Left lung (tissue), 4 donors: ENCODE measurements at regions not wholly inside any gene's neighbourhood (a gene's known extent, or its start where the extent isn't known, plus 50 kb on each side); places are given as distances from the start of the nearest gene placed in this dataset.
A peak's percentile ranks its signal among the peaks of the same experiment; 100 is the strongest.

Source experiments
- ATAC-seq: fragments of 200-7000 bp; cut with Tn5 transposase; one replicate; pipeline ENCODE4 v1.9.1; 2020; ENCODE audit warnings: moderate library complexity
- DNase-seq, 4 donors: peaks; one replicate each; pipeline ENCODE4 v3.0.0-alpha.2; 2013 to 2020
- H3K27ac ChIP-seq, 2 donors: fragments of 200-600 bp; sonication (generic) in 1 of 2; one replicate each; pipeline versions ENCODE4 v1.5.0 to v1.8.0; 2020 to 2021
- H3K27me3 ChIP-seq, 2 donors: fragments of 200-600 bp; sonication (generic) in 1 of 2; one replicate each; pipeline versions ENCODE4 v1.5.0 to v1.8.0; 2020 to 2021
- H3K36me3 ChIP-seq, 2 donors: fragments of 200-600 bp; sonication (generic) in 1 of 2; one replicate each; pipeline versions ENCODE4 v1.5.0 to v1.8.0; 2020 to 2021
- H3K4me1 ChIP-seq, 2 donors: fragments of 200-600 bp; one replicate each; pipeline ENCODE4 v1.8.0; 2021
- H3K4me3 ChIP-seq, 2 donors: fragments of 200-600 bp; sonication (generic) in 1 of 2; one replicate each; pipeline versions ENCODE4 v1.5.0 to v1.8.0; 2020 to 2021; ENCODE audit warnings: mild to moderate bottlenecking in 1 of 2
- H3K9me3 ChIP-seq, 2 donors: fragments of 200-600 bp; sonication (generic) in 1 of 2; one replicate each; pipeline versions ENCODE4 v1.5.0 to v1.8.0; 2020 to 2021
- CTCF ChIP-seq, 2 donors: fragments of 200-600 bp; sonication (generic) in 1 of 2; IDR thresholded peaks; one replicate each; pipeline versions ENCODE4 v1.5.0 to v1.8.0; 2021; ENCODE audit warnings: antibody characterized with exemption in 2 of 2
- intact Hi-C, 2 donors: fragments of 100-400 bp; cut with DNase I; formaldehyde crosslinking; loops; one replicate each; pipeline versions ENCODE4 v1.11.2 to v1.14.2; 2022
- donor health status: DM: no; HTN: yes; CAD: no.
- donor health status: DM: no; HTN: no; CAD: no.

GRCh38 chr2:187150670-187151069, 297.4 kb downstream of the CALCRL start:
- no peak for TF ChIP-seq CTCF (IDR thresholded peaks at IDR 0.05)
- DNase-seq (no peak), ATAC-seq (no peak)
- no peaks in the 10 kb centered on the region for H3K4me1 ChIP-seq
- H3K9me3 ChIP-seq, result peaks cover 0 to 16% of the 10 kb centered on the region in 2 donors
- intact Hi-C loops, result no loop called here
- no peaks in the 10 kb centered on the region for H3K27me3 ChIP-seq
- no peaks in the 10 kb centered on the region for H3K36me3 ChIP-seq
- H3K27ac ChIP-seq, result no peak overlapping the region
- H3K4me3 ChIP-seq, result no peak overlapping the region

- no peaks in the 10 kb centered on the region for H3K36me3 ChIP-seq
- no peak overlapping the region for H3K4me3 ChIP-seq
- H3K27ac ChIP-seq, result no peak overlapping the region
- no peaks in the 10 kb centered on the region for H3K27me3 ChIP-seq
- no peaks in the 10 kb centered on the region for H3K4me1 ChIP-seq
- intact Hi-C loops, result no loop called here
- DNase-seq (no peak), ATAC-seq (no peak)
- peaks cover 0 to 16% of the 10 kb centered on the region in 2 donors for H3K9me3 ChIP-seq
- no peak for TF ChIP-seq CTCF (IDR thresholded peaks at IDR 0.05)
These were observed 299.2 kb upstream of the ZSWIM2 start for GRCh38 chr2:187148059-187148714.

GRCh38 chr2:187143537-187143936, 294.6 kb upstream of the ZSWIM2 start:
- Histone ChIP-seq H3K9me3 (peaks cover 0 to 16% of the 10 kb centered on the region in 2 donors), H3K4me3 (no peak overlapping the region), H3K27me3 (no peaks in the 10 kb centered on the region), H3K36me3 (no peaks in the 10 kb centered on the region), H3K27ac (no peak overlapping the region), H3K4me1 (no peaks in the 10 kb centered on the region)
- no peak for ATAC-seq
- no peak for DNase-seq
- no peak for TF ChIP-seq CTCF (IDR thresholded peaks at IDR 0.05)
- intact Hi-C loops, result no loop called here

GRCh38 chr2:187139469-187139868, 290.5 kb upstream of the ZSWIM2 start:
- Histone ChIP-seq H3K27ac (no peak overlapping the region), H3K4me3 (no peak overlapping the region), H3K9me3 (no peaks in the 10 kb centered on the region), H3K27me3 (no peaks in the 10 kb centered on the region), H3K4me1 (no peaks in the 10 kb centered on the region), H3K36me3 (no peaks in the 10 kb centered on the region)
- intact Hi-C loops, result loop anchor here in 1 of 2 donors (10.0 kb wide), 1 partner anchor 295 kb away; no protein-coding TSS in a partner anchor
- DNase-seq, result no peak
- no peak for ATAC-seq
- no peak for TF ChIP-seq CTCF (IDR thresholded peaks at IDR 0.05)

- TF ChIP-seq CTCF (IDR thresholded peaks at IDR 0.05), result peak; percentile 19 to 25
- Histone ChIP-seq H3K4me3 (no peak overlapping the region), H3K27me3 (no peaks in the 10 kb centered on the region), H3K27ac (no peak overlapping the region), H3K36me3 (no peaks in the 10 kb centered on the region), H3K9me3 (no peaks in the 10 kb centered on the region), H3K4me1 (no peaks in the 10 kb centered on the region)
- DNase-seq, result peak in 2 of 4 donors; percentile 15 to 38
- intact Hi-C loops, result loop anchor here in 1 of 2 donors (10.0 kb wide), 1 partner anchor 297 kb away; no protein-coding TSS in a partner anchor
- peak; percentile 60 for ATAC-seq
These were observed 289.3 kb upstream of the ZSWIM2 start for GRCh38 chr2:187138265-187138664.
